ENCODE measurements at regions not wholly inside any gene's neighbourhood (a gene's known extent, or its start where the extent isn't known, plus 50 kb on each side); places are given as distances from the start of the nearest gene placed in this dataset.
"Not testable (repeated sequence)": the region's sequence is repeated elsewhere in the genome, so short reads cannot be mapped to it uniquely, and the experiment has no call there.

DNA sequence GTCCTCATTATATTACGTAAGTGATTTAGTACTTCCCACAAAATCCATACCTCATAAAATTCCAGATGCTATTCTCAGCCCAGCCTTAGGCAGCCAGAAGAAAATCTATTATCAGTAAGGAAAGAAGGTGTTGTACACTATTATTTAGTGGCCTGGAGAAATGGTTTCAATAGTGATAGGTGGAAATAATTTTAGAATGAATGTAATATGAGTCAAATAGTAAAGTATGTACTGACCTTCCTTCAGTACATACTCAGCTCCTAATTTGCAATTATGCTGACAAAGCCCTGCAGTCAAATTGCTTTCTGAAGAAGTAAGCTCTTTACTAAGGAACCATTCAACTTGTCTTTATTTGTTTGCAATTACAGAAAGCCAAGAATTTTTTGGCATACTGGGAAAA is 409.2 kb downstream of the HTR1A start:
- no peak for DNase-seq

DNA sequence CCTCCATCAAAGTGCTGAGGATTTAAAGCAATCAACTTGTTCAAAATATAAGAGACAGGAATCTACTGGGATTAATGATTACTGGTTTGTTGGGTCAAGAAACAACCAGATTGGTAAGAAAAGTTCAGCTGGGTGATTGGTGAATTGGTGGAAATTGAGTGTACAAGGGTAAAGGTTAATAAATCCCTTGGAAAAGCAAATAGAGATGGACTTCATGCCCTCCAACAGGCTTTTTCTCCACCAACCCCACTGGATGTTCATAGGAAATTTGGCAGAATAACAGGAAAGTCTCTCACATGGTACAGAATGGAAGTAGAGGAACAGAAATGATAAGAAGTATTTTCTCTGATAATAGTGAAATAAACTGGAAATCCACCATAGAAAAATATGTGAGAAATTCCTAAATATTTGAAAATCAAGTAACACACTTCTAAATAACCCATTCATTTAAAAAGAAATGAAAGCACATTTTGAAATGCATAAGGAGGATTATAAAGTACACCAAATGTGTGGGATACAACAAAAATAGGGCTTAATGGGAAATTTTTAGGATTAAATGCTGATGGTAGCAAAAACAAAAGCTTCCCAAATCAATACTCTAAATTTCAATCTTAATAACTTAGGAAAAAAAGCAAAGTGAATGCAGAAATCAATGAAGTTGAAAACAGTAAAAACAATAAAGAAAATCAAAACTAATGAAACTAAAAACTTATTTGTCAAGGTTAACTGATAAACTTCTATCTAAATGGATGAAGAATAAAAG is 426.2 kb downstream of the HTR1A start:
- DNase-seq = no peak

DNA sequence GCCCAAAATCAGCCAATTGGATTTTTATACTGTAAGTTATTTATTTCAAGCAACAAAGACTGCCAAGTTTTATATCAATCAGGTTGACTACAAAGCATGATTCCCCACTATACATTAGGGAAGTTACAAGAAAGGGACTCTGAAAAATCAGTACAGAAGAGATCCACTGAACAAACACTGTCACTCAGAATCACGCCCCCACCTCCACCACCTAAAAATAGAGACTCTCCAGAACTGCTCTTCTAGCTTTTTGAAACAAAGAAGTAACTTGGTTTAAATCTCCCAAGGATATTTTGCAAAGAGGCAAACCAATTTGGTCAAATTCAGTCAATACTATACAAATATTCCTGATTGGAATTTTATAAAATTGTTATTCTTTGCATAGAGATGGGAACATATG is 438.0 kb downstream of the HTR1A start:
- DNase-seq = no peak

DNA sequence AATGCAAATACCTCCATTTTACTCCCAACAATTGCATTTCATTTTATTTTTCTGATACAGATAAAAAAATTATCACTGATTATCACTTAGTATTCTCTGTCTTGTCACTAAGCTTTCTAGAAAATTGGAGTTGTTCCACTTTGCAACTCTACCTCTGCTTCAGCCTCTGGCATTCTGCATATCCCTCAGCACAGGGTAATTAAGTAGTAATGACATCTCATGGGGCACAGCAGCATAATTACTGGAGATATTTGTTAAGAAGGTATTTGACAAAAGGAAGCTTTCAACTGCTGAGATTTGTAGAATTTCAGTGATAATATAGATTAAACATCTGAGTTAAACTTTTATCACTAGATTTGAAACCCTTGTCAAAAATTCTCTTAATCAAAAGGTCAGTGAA is 446.2 kb downstream of the HTR1A start:
- no peak for DNase-seq

DNA sequence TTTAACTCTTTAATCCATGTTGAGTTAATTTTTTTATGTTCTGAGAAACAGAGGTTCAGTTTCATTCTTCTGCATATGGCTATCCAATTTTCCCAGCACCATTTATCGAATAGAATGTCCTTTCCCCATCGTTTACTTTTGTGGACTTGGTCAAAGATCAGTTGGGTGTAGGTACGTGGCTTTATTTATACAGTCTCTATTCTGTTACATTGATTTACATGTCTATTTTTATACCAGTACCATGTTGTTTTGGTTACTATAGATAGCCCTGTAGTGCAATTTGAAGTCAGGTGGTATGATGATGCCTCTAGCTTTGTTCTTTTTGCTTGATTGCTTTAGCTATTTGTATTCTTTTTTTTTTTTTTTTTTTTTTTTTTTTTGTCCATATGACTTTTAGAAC is 462.0 kb downstream of the HTR1A start:
- DNase-seq = no peak

DNA sequence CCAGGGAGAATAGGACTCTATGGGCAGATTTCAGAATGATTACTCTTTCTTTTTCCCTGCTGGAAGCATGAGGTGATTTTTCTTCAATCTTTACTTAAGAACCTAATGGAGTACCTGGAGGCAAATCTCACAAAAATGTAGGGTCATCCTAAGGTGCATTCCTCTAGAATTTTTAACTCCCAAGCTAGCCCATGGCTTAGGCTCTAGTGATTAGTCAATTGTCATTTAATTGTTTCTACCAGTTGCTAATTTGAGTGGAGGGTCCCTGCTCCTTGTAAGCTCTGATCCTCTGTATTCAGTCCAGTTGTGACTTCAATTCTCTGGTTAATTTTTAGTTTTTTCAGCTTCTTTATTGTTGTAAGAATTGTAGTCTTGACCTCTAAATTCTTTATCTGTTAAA is 467.0 kb downstream of the HTR1A start:
- no peak for DNase-seq

DNA sequence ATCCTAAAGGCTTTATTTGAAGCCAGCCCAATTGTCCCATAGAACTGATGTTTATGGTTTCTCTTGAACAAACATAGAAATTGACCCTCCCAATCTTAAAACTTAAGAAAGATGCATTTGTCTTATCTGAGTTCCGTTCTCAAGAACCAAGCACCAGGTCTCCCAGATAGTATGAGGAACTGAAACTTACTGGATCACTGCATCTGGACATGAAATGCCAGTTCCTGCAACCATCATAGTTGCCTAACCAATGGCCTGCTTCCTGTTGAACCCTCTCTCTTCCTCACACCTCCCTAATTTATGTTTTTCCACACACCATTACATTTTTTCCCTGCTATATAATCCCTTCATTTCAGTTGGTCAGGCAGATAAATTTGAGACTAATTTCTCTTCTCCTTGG is 478.9 kb downstream of the HTR1A start:
- no peak for DNase-seq

DNA sequence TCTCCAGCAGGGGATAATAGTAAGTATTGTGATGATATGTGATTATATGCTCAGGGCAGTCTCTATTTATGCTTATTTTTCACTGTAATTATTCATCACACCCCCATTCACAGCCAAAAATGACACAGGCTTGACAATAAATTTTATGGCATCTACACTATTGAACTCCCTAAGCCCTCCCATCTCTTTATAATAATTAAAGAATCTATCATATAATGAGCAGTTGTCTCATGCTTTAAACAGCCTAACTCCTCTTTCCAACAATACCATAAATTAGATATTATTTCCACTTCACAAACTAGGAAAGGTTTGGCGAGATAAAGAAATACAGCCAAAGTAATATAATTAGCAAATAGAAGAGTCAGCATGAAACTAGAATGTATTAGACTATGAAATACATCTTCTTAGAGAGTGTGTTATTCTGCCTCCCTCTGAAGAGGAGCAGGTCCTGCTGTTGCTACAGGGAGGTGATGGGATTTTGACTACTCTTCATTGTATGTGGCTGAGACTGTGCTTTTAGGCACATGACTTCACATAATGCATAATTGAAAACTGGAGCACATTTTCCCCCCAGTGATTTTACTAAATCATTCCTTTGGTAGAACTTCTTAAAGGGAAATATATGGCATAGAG is 488.8 kb downstream of the HTR1A start:
- DNase-seq = no peak

DNA sequence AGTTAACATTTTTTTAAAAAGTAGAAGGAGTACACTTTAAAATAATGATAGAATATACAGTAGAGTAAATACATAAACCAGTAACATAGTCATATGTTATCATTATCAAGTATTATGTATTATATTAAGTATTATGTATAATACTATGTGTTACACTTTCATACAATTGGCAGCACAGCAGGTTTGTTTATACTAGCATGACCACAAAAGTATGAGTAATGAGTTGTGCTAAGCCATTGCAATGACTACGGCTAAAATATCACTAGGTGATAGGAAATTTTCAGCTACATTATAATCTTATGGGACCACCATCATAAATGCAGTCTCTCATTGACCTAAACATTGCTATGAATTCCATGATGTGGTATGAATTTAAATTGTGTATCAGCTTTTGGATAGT is 506.0 kb downstream of the HTR1A start:
- peak; percentile 16 for DNase-seq

DNA sequence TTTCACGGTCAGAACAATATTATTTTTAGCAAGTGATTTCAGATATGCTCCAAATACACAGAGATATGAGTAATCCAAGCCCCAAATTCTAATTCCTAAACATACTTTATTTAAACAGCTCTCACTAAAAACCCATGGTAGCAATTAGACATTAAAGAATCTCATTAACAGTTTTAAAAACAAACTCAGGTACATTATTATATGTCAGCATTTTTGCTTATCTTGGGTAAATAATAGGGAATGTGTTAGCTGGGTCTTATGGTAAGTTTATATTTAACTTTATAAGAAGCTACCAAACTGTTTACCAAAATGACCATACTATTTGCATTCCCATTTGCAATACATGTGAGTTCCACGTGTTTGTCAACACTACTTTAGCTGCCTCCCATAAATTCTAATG is 511.1 kb downstream of the HTR1A start:
- DNase-seq = no peak

DNA sequence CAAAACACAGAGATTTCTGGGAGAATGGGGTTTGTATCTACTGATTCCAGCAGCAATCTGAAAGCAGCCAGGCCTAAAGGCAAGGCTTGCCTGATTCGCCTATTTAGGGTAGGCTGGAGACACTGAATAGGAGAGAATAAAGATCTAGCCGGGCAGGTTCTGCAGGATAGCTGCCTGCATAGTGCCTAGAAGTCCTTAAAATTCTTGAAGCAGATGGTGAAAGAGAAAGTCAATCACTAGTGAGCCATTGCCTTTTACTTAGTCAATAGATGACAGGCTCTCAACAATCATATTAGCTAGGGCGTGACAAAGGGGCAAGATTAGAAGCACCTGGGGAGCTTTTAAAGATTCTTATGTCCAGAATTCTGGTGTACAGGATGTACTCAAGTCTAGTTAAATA is 522.7 kb downstream of the HTR1A start:
- peak; percentile 86 for DNase-seq

DNA sequence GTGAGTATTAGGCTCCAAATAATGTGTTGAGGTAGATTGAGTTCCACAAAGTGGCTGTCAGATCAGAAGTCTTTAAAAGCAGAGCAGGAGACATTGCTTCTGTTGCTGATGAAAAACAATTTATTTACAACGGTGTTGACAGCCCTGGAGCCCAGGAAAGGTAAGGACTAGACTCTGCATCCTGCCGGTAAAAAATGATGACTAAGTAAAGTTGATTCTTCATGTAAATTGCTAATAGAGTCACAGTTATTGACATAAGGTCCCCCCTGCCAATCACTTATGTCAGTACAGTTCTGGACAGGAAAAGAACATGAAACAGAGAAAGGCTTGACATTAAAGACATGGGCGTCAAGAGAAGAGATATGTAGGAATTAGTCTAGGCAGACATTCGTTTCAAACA is 552.5 kb downstream of the HTR1A start:
- no peak for DNase-seq

DNA sequence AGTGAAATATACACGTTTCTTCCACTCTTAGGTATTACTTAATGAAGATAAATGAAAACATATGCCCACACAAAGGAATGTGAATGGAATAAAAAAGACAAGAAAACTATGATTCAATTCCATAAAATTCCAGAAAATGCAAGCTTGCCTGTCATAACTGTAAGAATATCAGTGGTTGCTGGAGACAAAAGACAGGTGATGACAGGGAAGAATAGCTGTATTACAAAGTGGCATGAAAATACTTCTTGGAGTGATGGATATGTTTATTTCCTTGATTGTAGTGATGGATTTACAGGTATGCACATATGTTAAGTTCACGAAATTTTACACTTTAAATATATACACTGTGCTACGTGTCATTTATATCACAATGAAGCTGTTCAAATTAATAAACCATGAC is 553.3 kb downstream of the HTR1A start:
- DNase-seq = no peak

DNA sequence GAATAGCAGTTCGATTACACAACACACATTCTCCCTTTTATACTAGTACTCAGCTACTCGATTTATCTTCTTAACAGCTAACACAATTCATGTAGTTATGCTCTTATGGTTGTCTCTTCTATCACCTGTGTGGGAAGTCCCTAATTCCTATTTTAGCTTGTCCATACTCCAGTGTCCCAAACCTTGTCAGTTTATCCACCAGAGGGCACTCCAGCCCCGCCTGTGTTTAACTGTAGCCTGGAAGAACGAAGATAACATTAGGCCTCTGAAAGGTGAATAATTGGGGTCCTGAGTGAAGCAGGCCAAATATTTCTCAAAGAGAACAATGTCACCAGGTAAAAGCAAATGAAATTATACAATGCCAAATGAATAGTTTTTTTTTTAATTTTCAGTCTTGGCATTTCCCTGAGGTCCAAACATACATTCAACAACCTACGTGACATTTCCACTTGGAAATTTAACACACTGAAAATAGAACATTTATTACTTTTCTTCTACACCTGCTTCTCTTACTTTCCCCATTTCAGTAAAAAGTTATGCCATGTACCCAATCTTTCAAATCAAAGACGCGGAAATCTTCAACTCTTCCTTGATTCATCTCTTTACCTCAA is 560.7 kb downstream of the HTR1A start:
- peak; percentile 83 for DNase-seq

DNA sequence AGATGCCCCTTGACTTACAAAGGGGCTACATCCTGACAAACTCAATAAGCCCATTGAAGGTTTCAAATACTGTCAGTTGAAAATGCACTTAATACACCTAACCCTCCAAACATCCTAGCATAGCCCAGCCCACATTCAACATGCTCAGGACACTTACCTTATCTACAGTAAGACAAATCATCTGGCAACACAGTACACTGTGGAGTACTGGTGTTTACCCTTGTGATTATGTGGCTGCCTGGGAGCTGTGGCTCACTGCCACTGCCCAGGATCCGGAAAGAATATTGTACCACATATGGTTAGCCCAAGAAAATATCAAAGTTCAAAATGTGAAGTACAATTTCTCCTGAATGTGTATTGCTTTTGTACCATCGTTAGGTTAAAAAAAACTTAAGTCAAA is 562.2 kb downstream of the HTR1A start:
- DNase-seq = no peak

DNA sequence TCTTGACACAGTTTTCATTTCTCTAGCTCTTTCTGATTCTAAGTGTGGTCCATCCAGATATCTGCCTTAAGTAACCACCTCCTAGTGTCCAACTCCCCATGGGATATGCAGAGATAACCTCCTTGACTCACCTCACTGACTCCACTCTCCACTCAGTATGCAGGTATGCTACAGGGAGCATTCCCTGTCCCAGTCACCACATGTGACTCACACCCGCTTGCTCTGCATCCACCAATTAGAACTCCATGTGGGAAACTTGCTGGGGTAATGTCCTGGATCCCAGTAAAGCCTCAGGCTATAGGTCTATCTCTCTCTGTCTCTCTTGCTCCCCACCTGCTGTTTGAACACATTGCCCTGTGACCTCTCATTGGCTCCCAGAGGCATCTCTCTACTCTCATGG is 563.9 kb downstream of the HTR1A start:
- no peak for DNase-seq

DNA sequence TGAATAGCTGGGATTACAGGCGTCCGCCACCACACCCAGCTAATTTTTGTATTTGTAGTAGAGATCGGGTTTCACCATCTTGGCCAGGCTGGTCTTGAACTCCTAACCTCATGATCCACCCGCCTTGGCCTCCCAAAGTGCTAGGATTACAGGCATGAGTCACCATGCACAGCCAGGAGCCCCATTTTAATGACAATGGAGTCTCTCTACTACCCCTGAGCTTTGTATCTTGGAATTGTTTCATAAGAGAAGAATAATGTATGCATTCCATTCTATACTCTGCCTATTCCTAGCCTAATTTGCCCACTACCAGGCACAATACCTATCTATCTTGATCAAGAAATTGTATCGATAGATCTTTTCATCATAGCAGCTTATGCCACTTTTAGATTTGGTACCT is 574.1 kb downstream of the HTR1A start:
- not testable (repeated sequence) for DNase-seq

DNA sequence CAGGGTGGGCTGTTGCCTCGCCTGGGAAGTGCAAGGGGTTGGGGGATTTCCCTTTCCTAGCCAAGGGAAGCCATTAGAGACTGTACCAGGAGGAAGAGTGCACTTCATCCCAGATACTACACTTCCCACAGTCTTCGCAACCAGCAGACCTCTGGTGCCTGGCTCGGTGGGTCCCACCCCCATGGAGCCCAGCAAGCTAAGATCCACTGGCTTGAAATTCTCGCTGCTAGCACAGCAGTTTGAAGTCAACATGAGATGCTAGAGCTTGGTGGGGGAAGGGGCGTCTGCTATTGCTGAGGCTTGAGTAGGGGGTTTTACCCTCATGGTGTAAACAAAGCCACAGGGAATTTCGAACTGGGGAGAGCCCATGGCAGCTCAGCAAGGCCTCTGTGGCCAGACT is 586.4 kb downstream of the HTR1A start:
- no peak for DNase-seq

DNA sequence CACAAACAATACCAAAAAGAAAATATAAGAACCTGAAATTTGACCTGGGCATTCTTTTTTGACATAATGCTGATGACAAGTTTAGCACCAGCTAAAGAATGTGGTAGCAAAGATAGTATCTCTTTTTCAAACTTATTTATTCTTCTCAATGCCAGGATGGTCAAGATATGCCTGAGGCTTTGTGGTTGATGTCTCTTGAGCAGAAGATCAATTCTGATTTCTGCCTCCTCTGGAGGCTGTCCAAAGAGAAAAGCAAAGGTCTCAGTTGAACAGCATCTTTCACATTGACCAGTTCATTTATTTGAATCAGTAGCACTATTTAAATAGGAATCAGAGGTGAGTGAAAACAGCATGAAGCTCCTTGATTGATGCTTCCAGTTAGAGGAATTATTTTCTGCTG is 588.2 kb downstream of the HTR1A start:
- no peak for DNase-seq

DNA sequence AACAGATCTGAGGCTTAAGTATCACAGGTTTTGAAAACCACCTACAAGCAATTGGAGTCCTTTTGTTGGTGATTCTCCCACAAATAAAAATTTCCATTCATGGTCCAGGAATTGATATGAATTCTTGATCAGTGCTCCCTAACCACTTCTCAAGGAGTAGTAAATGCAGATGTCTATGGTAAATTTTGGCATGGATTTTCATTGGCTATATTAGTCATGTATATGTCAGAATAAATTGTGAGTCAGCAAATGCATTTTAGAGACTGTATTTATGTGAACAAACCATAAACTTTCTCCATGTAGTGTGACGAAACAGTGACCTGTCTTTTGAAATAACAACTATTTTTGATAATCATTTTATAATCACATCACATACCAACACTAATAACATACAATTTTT is 611.1 kb downstream of the HTR1A start:
- no peak for DNase-seq

DNA sequence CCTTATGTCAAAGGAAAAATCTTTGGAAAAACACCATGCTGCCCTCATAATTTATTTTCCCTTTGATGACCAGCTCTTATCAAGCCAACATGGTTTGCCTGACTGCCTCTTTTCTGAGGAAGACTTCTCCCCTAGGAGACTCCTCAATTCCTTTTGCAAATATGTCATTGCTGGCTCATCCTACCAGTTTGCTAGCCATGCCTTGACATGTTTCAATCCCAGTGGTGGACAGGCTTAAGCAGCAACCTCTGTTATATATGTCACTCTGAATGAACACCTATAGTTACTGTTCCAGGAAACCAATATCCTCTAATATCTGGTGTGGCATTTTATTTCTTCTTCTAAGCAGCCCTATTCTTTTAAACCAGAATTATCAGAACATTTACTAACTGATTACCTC is 615.8 kb downstream of the HTR1A start:
- no peak for DNase-seq

DNA sequence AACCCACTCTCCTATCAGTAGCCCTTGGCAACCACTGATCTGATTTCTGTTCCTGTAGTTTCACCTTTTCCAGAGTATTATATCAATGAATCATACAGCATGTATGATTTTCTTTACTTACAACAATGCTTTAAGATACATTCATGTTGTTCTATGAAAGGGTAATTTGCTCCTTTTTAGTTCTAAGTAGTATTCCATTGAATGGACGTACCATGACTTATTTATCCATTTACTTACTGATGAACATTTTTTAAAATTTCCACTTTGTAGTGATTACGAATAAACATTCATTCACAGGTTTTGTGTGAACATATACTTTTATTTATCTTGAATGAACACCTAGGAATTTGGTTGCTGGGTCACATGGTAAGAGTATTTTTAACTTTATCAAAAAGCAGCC is 620.8 kb downstream of the HTR1A start:
- no peak for DNase-seq

DNA sequence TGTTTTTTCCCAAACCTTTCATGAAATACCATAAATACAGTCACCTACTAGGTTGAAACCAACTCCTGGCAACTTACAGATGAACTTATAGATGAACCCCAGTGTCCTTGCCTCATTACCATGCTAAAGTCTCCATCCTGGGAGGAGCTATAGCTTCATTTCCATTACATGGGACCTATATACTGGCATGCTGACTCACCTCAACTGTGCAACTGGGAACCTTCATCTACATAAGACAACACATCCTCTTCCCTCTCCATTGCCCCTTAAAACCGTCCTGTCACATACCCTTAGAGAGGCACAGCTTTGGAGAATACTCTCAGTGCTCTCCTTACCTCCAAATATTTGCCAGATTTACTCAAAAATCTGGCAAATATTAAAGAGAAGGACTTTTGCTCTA is 638.3 kb downstream of the HTR1A start:
- DNase-seq = no peak

DNA sequence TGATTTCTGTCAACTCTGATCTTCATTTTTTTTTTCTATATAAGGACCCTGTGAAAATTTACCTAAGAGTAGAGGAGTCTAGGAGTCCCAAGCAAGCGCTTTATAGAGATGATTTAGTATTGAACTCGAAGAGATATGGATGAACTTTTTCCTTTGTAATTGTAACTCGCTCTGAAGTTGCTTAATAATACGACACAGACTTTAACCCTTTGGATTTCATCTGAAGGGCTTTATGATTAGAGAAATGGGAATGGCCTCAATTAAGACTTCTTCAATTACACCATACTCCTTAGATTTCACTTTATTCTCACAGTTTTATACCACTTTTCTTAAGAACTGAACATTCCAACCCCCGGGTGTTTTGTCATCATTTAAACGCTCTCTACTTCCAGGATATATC is 647.7 kb downstream of the HTR1A start:
- no peak for DNase-seq

DNA sequence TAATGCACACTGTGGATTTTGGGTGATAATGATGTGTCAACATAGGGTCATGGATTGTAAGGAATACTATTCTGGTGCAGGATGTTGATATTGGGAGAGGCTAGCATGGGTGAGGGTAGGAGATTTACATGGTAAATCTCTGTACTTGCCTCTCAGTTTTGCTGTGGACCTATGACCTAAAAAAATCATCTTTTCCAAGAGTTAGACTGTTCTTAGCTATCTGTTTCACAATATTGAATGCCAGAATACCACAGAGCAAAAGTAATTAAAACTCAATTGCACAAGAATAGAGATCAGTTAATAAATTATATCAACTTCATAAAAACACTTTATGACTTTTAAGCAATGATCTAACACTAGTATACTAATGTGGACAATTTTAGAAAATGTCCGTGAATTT is 651.6 kb downstream of the HTR1A start:
- no peak for DNase-seq

Data from DMS53 (cell line).